Subcutaneous abdominal adipose tissue (tissue), 5 donors: ENCODE measurements at regions not wholly inside any gene's neighbourhood (a gene's known extent, or its start where the extent isn't known, plus 50 kb on each side); places are given as distances from the start of the nearest gene placed in this dataset.
A peak's percentile ranks its signal among the peaks of the same experiment; 100 is the strongest.

Experiments used
- H3K27ac ChIP-seq: one replicate; pipeline ENCODE4 v1.7.0; 2013; ENCODE audit warnings: low read depth, mild to moderate bottlenecking, inconsistent platforms, low read length, moderate library complexity
- H3K27me3 ChIP-seq, 5 donors: one replicate each; pipeline ENCODE4 v1.7.0; 2013; ENCODE audit warnings: low read length in 5 of 5, inconsistent platforms in 1 of 5; ENCODE audit not compliant: control insufficient read depth in 5 of 5, insufficient read depth in 4 of 5
- H3K36me3 ChIP-seq, 5 donors: one replicate each; pipeline ENCODE4 v1.7.0; 2013; ENCODE audit warnings: low read length in 5 of 5; ENCODE audit not compliant: control insufficient read depth in 5 of 5, insufficient read depth in 5 of 5
- H3K4me1 ChIP-seq, 5 donors: one replicate each; pipeline ENCODE4 v1.7.0; 2013; ENCODE audit warnings: low read length in 5 of 5, mild to moderate bottlenecking in 3 of 5, moderate library complexity in 1 of 5; ENCODE audit not compliant: control insufficient read depth in 5 of 5, insufficient read depth in 5 of 5
- H3K4me3 ChIP-seq, 5 donors: one replicate each; pipeline ENCODE4 v1.7.0; 2013; ENCODE audit warnings: low read length in 5 of 5, low read depth in 1 of 5
- H3K9ac ChIP-seq, 5 donors: one replicate each; pipeline ENCODE4 v1.7.0; 2013; ENCODE audit warnings: low read length in 5 of 5, mild to moderate bottlenecking in 4 of 5, moderate library complexity in 3 of 5
- H3K9me3 ChIP-seq, 5 donors: one replicate each; pipeline ENCODE4 v1.7.0; 2013; ENCODE audit warnings: low read length in 5 of 5; ENCODE audit not compliant: control insufficient read depth in 5 of 5
- donor health status: healthy.
- donor health status: healthy.
- donor health status: healthy.
- donor health status: healthy.
- donor health status: healthy.

GRCh38 chr10:56928714-56929113 is 567.7 kb upstream of the ZWINT start:
- no peaks in the 10 kb centered on the region for H3K36me3 ChIP-seq
- no peak overlapping the region for H3K4me3 ChIP-seq
- H3K9ac ChIP-seq = no peak overlapping the region
- H3K27me3 ChIP-seq = no peaks in the 10 kb centered on the region
- no peaks in the 10 kb centered on the region for H3K4me1 ChIP-seq
- no peak overlapping the region for H3K27ac ChIP-seq
- peaks cover 0 to 14% (median 0%) of the 10 kb centered on the region in 5 donors for H3K9me3 ChIP-seq

- Histone ChIP-seq H3K4me3 (no peak overlapping the region), H3K9me3 (peaks cover 0 to 14% (median 0%) of the 10 kb centered on the region in 5 donors), H3K4me1 (no peaks in the 10 kb centered on the region), H3K27me3 (no peaks in the 10 kb centered on the region), H3K27ac (no peak overlapping the region), H3K9ac (no peak overlapping the region), H3K36me3 (no peaks in the 10 kb centered on the region)
Observed at GRCh38 chr10:56927701-56928100, 566.6 kb upstream of the ZWINT start.

- H3K4me3 ChIP-seq = no peak overlapping the region
- no peak overlapping the region for H3K9ac ChIP-seq
- peaks cover 0 to 15% (median 0%) of the 10 kb centered on the region in 5 donors for H3K9me3 ChIP-seq
- H3K4me1 ChIP-seq = no peaks in the 10 kb centered on the region
- no peak overlapping the region for H3K27ac ChIP-seq
- H3K36me3 ChIP-seq = no peaks in the 10 kb centered on the region
- no peaks in the 10 kb centered on the region for H3K27me3 ChIP-seq
Observed at GRCh38 chr10:56920601-56921261, 559.7 kb upstream of the ZWINT start.

GRCh38 chr10:56912043-56912442 is 551.0 kb upstream of the ZWINT start:
- Histone ChIP-seq H3K9ac (no peak overlapping the region), H3K4me1 (no peaks in the 10 kb centered on the region), H3K27me3 (no peaks in the 10 kb centered on the region), H3K9me3 (no peaks in the 10 kb centered on the region), H3K36me3 (no peaks in the 10 kb centered on the region), H3K4me3 (no peak overlapping the region), H3K27ac (no peak overlapping the region)

- Histone ChIP-seq H3K27me3 (no peaks in the 10 kb centered on the region), H3K9ac (no peak overlapping the region), H3K4me3 (no peak overlapping the region), H3K9me3 (no peaks in the 10 kb centered on the region), H3K27ac (no peak overlapping the region), H3K36me3 (no peaks in the 10 kb centered on the region), H3K4me1 (no peaks in the 10 kb centered on the region)
Observed at GRCh38 chr10:56905051-56905450, 544.0 kb upstream of the ZWINT start.

GRCh38 chr10:56902554-56902953 is 541.5 kb upstream of the ZWINT start:
- Histone ChIP-seq H3K36me3 (no peaks in the 10 kb centered on the region), H3K27me3 (no peaks in the 10 kb centered on the region), H3K9me3 (no peaks in the 10 kb centered on the region), H3K4me3 (no peak overlapping the region), H3K4me1 (no peaks in the 10 kb centered on the region), H3K9ac (no peak overlapping the region), H3K27ac (no peak overlapping the region)

GRCh38 chr10:56895306-56895705 is 534.2 kb upstream of the ZWINT start:
- Histone ChIP-seq H3K9ac (no peak overlapping the region), H3K27ac (no peak overlapping the region), H3K4me3 (no peak overlapping the region), H3K36me3 (no peaks in the 10 kb centered on the region), H3K4me1 (no peaks in the 10 kb centered on the region), H3K27me3 (no peaks in the 10 kb centered on the region), H3K9me3 (no peaks in the 10 kb centered on the region)

- Histone ChIP-seq H3K9ac (no peak overlapping the region), H3K27ac (no peak overlapping the region), H3K4me1 (peaks cover 0 to 9% (median 0%) of the 10 kb centered on the region in 5 donors), H3K4me3 (no peak overlapping the region), H3K27me3 (no peaks in the 10 kb centered on the region), H3K36me3 (no peaks in the 10 kb centered on the region), H3K9me3 (no peaks in the 10 kb centered on the region)
Observed at GRCh38 chr10:56881218-56881617, 520.2 kb upstream of the ZWINT start.

- no peaks in the 10 kb centered on the region for H3K27me3 ChIP-seq
- no peak overlapping the region for H3K9ac ChIP-seq
- peak overlapping the region in 1 of 5 donors; percentile 45 for H3K4me3 ChIP-seq
- no peaks in the 10 kb centered on the region for H3K36me3 ChIP-seq
- no peak overlapping the region for H3K27ac ChIP-seq
- peaks cover 0 to 9% (median 0%) of the 10 kb centered on the region in 5 donors for H3K4me1 ChIP-seq
- no peaks in the 10 kb centered on the region for H3K9me3 ChIP-seq
Observed at GRCh38 chr10:56880606-56881005, 519.5 kb upstream of the ZWINT start.

- H3K27ac ChIP-seq = no peak overlapping the region
- H3K4me3 ChIP-seq = no peak overlapping the region
- H3K36me3 ChIP-seq = no peaks in the 10 kb centered on the region
- no peaks in the 10 kb centered on the region for H3K27me3 ChIP-seq
- no peak overlapping the region for H3K9ac ChIP-seq
- H3K9me3 ChIP-seq = peaks cover 0 to 4% (median 0%) of the 10 kb centered on the region in 5 donors
- H3K4me1 ChIP-seq = no peaks in the 10 kb centered on the region
Observed at GRCh38 chr10:56874950-56875349, 513.9 kb upstream of the ZWINT start.
